ENCODE measurements at regions not wholly inside any gene's neighbourhood (a gene's known extent, or its start where the extent isn't known, plus 50 kb on each side); places are given as distances from the start of the nearest gene placed in this dataset.

DNA sequence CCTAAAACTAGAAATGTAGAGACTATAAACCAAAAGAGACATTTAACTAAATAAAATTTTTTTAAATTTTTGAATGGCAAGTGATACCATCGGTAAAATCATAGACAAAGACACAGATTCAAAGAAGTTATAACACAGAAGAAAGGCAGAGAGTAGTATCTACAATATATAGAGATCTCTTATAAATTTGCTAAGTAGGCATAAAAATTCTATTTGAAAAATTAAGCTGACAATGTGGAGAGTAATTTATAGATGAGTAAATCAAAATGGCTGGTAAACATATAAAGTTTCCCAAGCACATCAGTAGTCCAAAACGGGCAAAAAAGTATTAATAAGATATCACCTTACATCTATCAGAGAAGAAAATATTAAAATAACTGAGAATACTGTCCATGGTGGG is 1061.0 kb downstream of the ADGRL2 start:
- no peaks in the 10 kb centered on the region for H3K4me1 ChIP-seq
- H3K36me3 ChIP-seq = no peaks in the 10 kb centered on the region
- no peak overlapping the region for H3K27ac ChIP-seq
- H3K4me3 ChIP-seq = no peak overlapping the region
- no peak for TF ChIP-seq POLR2AphosphoS5 (IDR thresholded peaks at IDR 0.05)
- TF ChIP-seq POLR2A (IDR thresholded peaks at IDR 0.05) = no peak
- TF ChIP-seq, protein P1, sequence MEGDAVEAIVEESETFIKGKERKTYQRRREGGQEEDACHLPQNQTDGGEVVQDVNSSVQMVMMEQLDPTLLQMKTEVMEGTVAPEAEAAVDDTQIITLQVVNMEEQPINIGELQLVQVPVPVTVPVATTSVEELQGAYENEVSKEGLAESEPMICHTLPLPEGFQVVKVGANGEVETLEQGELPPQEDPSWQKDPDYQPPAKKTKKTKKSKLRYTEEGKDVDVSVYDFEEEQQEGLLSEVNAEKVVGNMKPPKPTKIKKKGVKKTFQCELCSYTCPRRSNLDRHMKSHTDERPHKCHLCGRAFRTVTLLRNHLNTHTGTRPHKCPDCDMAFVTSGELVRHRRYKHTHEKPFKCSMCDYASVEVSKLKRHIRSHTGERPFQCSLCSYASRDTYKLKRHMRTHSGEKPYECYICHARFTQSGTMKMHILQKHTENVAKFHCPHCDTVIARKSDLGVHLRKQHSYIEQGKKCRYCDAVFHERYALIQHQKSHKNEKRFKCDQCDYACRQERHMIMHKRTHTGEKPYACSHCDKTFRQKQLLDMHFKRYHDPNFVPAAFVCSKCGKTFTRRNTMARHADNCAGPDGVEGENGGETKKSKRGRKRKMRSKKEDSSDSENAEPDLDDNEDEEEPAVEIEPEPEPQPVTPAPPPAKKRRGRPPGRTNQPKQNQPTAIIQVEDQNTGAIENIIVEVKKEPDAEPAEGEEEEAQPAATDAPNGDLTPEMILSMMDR (IDR thresholded peaks at IDR 0.05) = no peak
- no peaks in the 10 kb centered on the region for H3K9me3 ChIP-seq
- intact Hi-C loops (cut with DNase I; ENCODE audit: low total_unique reads) = no loop called here
- H3K27me3 ChIP-seq = no peaks in the 10 kb centered on the region
- DNase-seq (ENCODE audit: low spot score in 2 of 2) = no peak

DNA sequence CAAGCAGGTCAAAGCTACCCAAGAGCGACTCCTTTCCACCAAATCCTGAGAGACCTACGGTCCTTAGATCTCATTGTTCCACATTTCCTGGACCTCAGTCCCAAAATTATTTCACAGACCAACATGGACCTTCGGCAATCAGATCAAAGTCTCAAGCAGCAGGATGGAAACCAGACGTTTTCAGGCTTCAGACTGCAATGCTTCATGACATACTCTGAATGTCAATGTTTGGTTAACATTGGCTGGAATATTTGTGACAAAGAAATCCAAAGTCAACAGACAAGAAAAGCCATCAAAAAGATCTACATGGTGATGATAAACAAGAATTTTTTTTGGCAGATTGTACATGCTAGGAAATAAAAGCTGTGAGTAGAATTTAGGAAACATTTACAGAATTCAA is 1057.3 kb downstream of the ADGRL2 start:
- Histone ChIP-seq H3K4me3 (no peak overlapping the region), H3K4me1 (no peaks in the 10 kb centered on the region), H3K27ac (no peak overlapping the region), H3K27me3 (no peaks in the 10 kb centered on the region), H3K9me3 (no peaks in the 10 kb centered on the region), H3K36me3 (no peaks in the 10 kb centered on the region)
- no peak for DNase-seq (ENCODE audit: low spot score in 2 of 2)
- intact Hi-C loops (cut with DNase I; ENCODE audit: low total_unique reads) = no loop called here
- TF ChIP-seq POLR2AphosphoS5 (IDR thresholded peaks at IDR 0.05) (no peak), POLR2A (IDR thresholded peaks at IDR 0.05) (no peak)
- TF ChIP-seq, protein P1 (IDR thresholded peaks at IDR 0.05) = no peak

DNA sequence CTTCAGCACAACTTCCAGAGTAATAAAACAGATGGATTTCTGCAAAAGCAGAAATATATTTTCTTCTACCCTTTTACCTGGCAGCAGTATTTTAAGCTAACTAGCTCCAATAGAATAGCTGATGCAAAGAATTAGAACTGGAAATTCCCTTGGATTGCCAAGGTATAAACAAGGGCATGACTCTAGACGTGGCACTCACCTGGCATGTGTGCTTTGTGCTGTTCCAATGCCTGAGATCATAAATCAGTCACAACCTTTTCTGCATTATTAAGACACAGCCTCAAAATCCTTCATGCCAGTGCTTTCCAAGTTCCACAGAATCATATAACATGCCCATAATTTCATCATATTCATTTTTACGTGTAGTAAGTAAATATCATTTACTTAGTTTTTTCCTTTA is 1048.7 kb downstream of the ADGRL2 start:
- H3K4me3 ChIP-seq = no peak overlapping the region
- TF ChIP-seq POLR2AphosphoS5 (IDR thresholded peaks at IDR 0.05) (no peak), POLR2A (IDR thresholded peaks at IDR 0.05) (no peak)
- TF ChIP-seq, protein P1 (IDR thresholded peaks at IDR 0.05) = no peak
- no peaks in the 10 kb centered on the region for H3K36me3 ChIP-seq
- intact Hi-C loops (cut with DNase I; ENCODE audit: low total_unique reads) = no loop called here
- no peak for DNase-seq (ENCODE audit: low spot score in 2 of 2)
- no peaks in the 10 kb centered on the region for H3K4me1 ChIP-seq
- no peaks in the 10 kb centered on the region for H3K27me3 ChIP-seq
- no peak overlapping the region for H3K27ac ChIP-seq
- H3K9me3 ChIP-seq = no peaks in the 10 kb centered on the region

DNA sequence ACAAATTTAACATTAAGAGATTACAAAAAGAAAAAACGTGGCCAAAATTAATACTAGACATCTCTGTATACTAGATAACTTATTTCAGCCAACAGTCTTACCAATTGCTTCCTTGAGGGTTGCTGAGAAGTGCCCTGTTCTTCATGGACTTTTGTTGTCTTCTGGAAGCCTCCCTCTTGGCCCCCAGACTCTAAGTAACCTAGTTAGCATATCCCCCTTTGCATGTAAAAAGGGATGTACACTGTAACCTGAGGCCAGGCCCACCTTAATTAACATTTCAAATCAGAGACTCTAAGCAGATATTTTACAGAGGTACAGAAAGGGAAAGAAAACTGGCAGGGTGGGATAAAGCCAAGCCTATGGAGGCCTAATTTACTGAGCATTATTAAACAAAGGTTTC is 1047.3 kb downstream of the ADGRL2 start:
- TF ChIP-seq POLR2AphosphoS5 (IDR thresholded peaks at IDR 0.05) (no peak), POLR2A (IDR thresholded peaks at IDR 0.05) (no peak)
- TF ChIP-seq, protein P1 (IDR thresholded peaks at IDR 0.05) = no peak
- no peaks in the 10 kb centered on the region for H3K9me3 ChIP-seq
- no peaks in the 10 kb centered on the region for H3K36me3 ChIP-seq
- no peaks in the 10 kb centered on the region for H3K27me3 ChIP-seq
- intact Hi-C loops (cut with DNase I; ENCODE audit: low total_unique reads) = no loop called here
- no peaks in the 10 kb centered on the region for H3K4me1 ChIP-seq
- DNase-seq (ENCODE audit: low spot score in 2 of 2) = no peak
- no peak overlapping the region for H3K27ac ChIP-seq
- no peak overlapping the region for H3K4me3 ChIP-seq

DNA sequence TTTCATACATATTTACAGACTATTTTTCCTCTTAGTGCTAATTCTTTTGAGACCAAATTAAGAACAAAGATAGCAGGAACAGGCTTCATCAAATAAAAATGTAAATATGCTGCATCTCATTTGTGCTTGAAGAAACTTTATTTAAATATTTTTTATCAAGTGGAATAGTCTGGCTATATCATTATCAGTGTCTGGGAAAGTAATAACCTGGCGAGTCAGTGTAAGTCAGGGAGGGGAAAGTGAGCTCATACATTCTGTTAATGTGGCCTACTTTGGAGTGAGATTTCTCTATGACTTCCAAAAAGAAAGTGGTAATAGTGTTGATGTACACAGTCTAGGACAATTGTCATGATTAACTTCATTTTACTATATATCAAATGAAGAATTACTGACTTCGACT is 1045.1 kb downstream of the ADGRL2 start:
- H3K4me3 ChIP-seq = no peak overlapping the region
- no peaks in the 10 kb centered on the region for H3K9me3 ChIP-seq
- H3K27ac ChIP-seq = no peak overlapping the region
- no peaks in the 10 kb centered on the region for H3K4me1 ChIP-seq
- H3K36me3 ChIP-seq = no peaks in the 10 kb centered on the region
- DNase-seq (ENCODE audit: low spot score in 2 of 2) = no peak
- H3K27me3 ChIP-seq = no peaks in the 10 kb centered on the region
- intact Hi-C loops (cut with DNase I; ENCODE audit: low total_unique reads) = no loop called here
- TF ChIP-seq, protein P1 (IDR thresholded peaks at IDR 0.05) = no peak
- TF ChIP-seq POLR2AphosphoS5 (IDR thresholded peaks at IDR 0.05) = no peak
- TF ChIP-seq POLR2A (IDR thresholded peaks at IDR 0.05) = no peak
